Brain pericyte (primary cell): ENCODE measurements at regions not wholly inside any gene's neighbourhood (a gene's known extent, or its start where the extent isn't known, plus 50 kb on each side); places are given as distances from the start of the nearest gene placed in this dataset.
A peak's percentile ranks its signal among the peaks of the same experiment; 100 is the strongest.
"Not testable (repeated sequence)": the region's sequence is repeated elsewhere in the genome, so short reads cannot be mapped to it uniquely, and the experiment has no call there.

Experiments used
- DNase-seq: peaks from one replicate; pipeline ENCODE4 v3.0.0-alpha.2; 2012; ENCODE audit warnings: low read depth, low spot score

DNA sequence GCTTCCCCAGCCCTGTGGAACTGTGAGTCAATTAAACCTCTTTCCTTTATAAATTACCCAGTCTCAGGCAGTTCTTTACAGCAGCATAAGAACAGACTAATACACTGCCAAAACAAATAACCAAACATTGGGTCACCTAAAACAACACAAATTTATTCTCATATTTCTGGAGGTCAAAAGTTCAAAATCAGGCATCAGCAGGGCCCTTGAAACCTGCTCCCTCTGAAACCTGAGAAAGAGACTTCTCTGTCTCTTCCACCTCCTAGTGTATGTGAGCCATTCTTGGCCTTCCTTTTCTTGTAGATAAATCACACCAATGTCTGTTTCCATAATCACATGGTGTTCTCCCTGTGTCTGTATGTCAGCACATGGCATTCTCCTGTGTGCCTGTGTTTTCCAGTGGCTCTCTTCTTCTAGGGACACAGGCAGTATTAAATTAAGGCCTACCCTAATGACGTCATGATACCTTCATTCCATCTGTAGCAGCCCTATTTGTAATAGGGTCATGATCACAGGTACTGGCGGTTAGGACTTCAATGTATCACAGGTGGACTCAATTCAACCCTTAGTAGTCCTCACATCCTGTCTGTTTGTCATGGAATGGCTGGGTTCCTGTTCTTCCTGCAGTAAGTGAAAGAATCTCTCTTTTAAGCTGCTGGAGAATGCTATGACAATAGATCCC is 147.3 kb upstream of the CLNK start:
- peak; percentile 64 for DNase-seq

GRCh38 chr4:10828918-10829538 is 144.5 kb upstream of the CLNK start:
- DNase-seq = not testable (repeated sequence)

DNA sequence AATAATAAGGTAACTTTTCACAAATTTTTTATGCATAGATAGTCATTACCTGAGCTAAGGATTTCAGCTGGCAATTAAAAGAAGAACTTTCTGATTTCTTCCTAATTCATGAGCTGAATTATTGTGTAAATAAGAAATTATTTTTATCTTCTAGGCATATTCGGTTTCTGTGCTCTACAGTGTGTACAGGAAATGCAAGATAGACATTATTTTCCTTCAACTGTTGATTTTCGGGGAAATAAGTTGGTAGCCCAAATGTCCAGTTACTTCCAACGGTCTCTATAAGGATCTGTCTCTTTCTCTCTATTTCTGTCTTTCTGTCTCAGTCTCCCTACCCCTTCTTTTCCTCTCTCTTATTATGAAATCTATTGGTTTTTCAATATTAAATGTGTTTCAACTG is 137.3 kb upstream of the CLNK start:
- no peak for DNase-seq

DNA sequence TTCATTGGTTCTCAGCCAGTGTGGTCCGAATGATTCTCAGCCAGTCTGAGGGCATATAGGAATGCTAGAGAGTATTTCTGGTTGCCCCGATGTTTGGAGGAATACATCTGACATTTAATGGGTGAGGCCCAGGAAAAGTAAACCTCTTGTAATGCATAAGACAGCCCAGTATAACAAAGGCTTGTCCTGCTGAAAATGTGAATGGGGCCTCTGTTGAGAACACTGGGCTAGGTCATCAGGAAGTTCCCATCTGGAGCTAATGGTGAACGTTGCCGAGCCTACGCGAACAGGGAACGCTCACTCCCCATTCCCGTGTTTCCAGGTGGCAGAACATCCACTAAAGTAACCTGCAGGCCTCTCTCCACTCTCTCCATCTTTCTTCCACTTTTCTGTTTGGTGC is 132.0 kb upstream of the CLNK start:
- DNase-seq = no peak

DNA sequence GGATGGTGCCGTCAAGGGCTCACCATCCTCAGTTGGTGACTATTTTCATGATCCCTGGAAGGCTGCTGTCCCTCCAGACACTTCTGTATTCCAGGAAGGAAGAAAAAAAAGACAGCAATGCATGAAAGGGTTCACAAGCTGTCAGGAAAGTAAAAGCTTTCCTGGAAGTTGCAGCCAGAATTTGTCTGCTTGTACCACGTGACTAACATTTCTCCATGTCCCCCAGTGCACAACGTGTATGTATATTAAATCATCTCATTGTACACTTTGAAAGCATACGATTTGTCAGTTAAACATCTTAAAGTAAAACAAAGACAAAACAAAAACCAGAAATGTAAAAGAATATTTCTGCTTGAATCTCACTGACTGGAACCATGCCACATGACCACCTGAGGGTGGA is 127.4 kb upstream of the CLNK start:
- DNase-seq = no peak

GRCh38 chr4:10810411-10810810 is 125.8 kb upstream of the CLNK start:
- DNase-seq = no peak

- DNase-seq = no peak
Observed at GRCh38 chr4:10809905-10810304, 125.3 kb upstream of the CLNK start.

GRCh38 chr4:10808591-10808990 is 124.0 kb upstream of the CLNK start:
- peak; percentile 25 for DNase-seq

DNA sequence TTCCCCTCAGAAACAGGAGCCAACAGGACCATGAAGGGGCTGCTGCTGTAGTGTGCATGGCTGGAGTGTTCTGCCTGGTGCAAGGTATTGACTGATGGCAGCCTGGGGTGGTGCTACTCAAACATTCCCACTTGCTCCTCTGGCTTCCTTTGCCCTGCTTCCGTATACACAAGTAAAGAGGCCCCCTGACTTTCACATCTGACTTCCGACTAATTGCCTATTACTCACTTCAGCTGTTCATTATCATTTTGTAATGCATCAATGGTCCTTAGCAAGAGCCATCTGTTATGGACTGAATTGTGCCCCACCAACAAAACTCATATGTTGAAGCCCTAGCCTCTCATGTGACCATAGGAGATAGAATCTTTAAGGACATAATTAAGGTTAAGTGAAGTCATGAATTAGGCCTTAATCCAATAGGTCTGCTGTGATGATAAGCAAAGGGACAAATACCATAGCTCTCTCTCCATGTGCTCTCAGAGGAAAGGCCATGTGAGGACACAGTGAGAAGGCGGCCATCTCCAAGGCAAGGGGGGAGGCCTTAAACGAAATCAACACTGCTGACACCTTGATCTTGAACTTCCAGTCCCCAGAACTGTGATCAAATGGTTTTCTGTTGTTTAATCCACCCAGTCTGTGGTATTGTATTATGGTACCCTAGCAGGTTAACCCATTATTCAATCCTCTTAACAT is 122.5 kb upstream of the CLNK start:
- no peak for DNase-seq

- no peak for DNase-seq
Observed at GRCh38 chr4:10803713-10804343, 119.3 kb upstream of the CLNK start.

DNA sequence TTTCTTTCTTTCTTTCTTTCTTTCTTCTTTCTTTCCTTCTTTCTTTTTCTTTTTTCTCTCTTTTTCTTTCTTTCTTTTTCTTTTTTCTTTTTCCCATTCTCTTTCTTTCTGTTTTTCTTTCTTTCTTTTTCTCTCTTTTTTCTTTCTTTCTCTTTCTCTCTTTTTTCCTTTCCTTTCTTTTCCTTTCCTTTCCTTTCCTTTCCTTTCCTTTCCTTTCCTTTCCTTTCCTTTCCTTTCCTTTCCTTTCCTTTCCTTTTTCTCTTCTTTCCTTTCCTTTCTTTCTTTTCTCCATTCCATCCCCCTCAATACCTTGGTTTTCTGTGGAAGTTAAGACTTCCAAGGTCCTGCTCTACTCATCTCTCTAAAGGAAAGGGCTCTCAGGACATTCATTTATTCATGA is 102.8 kb upstream of the CLNK start:
- no peak for DNase-seq

GRCh38 chr4:10784621-10785020 is 100.1 kb upstream of the CLNK start:
- no peak for DNase-seq

- no peak for DNase-seq
Observed at GRCh38 chr4:10783351-10783750, 98.8 kb upstream of the CLNK start.

DNA sequence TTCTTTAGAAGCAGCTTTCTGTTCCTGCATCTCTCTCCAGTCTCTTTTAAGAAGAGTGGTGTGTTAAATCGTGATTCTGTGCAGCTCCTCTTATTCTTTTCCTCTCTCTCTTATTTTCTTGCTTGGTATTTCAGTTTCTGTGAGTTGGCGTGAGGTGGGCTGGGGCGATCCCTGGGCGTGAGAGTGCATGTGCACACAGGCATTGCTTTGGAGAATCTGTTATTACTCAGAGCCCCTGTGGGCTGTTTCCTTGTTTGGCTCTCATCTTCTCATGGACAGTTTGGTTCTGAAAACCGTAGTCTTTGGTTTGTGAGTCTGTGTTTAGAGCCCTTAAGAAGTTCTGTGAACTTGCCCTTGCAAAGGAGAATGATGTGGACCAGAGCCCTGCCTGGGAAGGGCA is 97.2 kb upstream of the CLNK start:
- DNase-seq = no peak

DNA sequence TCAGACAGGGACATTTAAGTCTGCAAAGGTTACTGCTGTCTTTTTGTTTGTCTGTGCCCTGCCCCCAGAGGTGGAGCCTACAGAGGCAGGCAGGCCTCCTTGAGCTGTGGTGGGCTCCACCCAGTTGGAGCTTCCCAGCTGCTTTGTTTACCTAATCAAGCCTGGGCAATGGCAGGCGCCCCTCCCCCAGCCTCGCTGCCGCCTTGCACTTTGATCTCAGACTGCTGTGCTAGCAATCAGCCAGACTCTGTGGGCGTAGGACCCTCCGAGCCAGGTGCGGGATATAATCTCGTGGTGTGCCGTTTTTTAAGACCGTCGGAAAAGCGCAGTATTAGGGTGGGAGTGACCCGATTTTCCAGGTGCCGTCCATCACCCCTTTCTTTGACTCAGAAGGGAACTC is 96.2 kb upstream of the CLNK start:
- DNase-seq = not testable (repeated sequence)

DNA sequence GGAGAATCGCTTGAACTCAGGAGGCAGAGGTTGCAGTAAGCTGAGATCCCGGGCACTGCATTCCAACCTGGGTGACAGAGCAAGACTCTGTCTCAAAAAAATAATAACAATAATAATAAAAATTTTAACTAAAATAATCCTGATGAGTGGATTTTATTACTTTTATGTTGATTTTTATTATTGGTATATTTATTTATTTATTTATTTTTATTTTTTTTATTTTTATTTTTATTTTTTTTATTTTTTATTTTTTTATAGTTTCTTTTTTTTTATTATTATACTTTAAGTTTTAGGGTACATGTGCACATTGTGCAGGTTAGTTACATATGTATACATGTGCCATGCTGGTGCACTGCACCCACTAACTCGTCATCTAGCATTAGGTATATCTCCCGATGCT is 90.6 kb upstream of the CLNK start:
- not testable (repeated sequence) for DNase-seq

DNA sequence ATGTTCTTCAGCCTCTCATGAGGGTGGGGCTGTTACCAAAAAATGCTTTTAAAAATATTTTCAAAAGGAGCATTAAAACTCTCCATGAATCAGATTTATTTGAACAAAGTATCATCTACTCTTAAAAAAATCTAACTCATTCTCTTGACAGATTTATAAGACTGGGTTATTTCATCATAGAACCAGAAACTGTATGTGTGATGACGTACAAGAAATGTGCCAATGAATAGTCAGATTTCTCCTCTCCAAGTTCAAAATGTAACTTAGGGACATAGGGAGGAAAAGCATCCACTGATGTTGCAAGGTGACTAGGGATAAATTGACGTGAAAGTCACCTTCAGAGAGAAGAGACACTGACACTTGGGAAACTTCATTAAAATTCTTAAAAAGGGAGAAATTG is 89.1 kb upstream of the CLNK start:
- no peak for DNase-seq

DNA sequence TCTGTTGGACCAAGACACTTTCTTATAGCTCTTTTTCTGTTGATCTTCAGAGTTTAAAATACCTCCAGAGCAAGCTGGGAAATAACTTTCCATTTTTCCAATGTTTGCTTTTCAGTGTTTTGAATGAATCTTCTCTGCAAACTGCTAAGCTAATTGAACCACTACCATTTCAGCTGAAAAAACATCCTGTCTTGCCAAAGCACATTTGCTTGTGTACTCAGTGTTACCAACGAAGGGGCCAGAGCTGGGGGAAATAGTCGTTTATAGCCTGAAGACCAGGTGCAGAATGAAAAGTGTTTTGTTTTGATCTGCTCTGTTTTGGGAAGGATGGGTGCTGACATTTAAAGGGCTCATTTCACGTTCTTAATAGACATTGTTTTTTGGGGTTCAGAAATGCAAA is 88.4 kb upstream of the CLNK start:
- peak; percentile 93 for DNase-seq

GRCh38 chr4:10765386-10765785 is 80.8 kb upstream of the CLNK start:
- no peak for DNase-seq

- DNase-seq = peak; percentile 68
Observed at GRCh38 chr4:10762561-10762960, 78.0 kb upstream of the CLNK start.

DNA sequence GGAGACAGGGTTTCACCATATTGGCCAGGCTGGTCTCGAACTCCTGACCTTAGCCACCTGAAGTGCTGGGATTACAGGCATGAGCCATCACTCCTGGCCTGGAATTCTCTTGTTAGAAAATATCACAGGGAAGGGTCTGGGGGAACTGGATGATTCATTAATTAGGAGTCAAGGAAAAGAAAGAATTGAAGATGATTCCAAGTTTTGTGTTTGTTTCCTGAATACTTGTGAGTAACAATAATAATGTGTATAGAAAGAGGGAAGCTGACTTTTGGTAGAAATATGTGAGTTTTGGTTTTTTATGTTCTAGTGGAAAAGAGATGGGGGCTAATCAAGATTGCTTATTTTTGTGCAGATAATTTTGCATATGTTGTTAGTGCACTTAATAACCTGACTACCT is 77.3 kb upstream of the CLNK start:
- no peak for DNase-seq

- DNase-seq = no peak
Observed at GRCh38 chr4:10760086-10760485, 75.5 kb upstream of the CLNK start.

- no peak for DNase-seq
Observed at GRCh38 chr4:10758906-10759305, 74.3 kb upstream of the CLNK start.
